Peyer's patch (tissue), 4 donors: ENCODE measurements at regions not wholly inside any gene's neighbourhood (a gene's known extent, or its start where the extent isn't known, plus 50 kb on each side); places are given as distances from the start of the nearest gene placed in this dataset.

Source experiments
- DNase-seq, 3 donors: peaks; one replicate each; pipeline ENCODE4 v3.0.0-alpha.2; 2017 to 2019
- H3K27ac ChIP-seq, 4 donors: fragments of 200-600 bp; sonication (generic); one replicate each; pipeline ENCODE4 v1.5.1; 2016 to 2019
- H3K27me3 ChIP-seq, 2 donors: fragments of 200-600 bp; sonication (generic); one replicate each; pipeline ENCODE4 v1.5.1; 2019
- H3K36me3 ChIP-seq, 3 donors: fragments of 200-600 bp; sonication (generic); one replicate each; pipeline ENCODE4 v1.5.1; 2016 to 2019
- H3K4me1 ChIP-seq, 4 donors: fragments of 200-600 bp; sonication (generic); one replicate each; pipeline ENCODE4 v1.5.1; 2016 to 2019
- H3K4me3 ChIP-seq, 4 donors: fragments of 200-600 bp; sonication (generic); 1 replicate in 3 of 4; 2 replicates in 1 of 4; pipeline ENCODE4 v1.5.1; 2016 to 2019; ENCODE audit warnings: mild to moderate bottlenecking in 1 of 4
- H3K9me3 ChIP-seq, 4 donors: fragments of 200-600 bp; sonication (generic); one replicate each; pipeline ENCODE4 v1.5.1; 2016 to 2019; ENCODE audit warnings: mild to moderate bottlenecking in 1 of 4
- CTCF ChIP-seq, 6 experiments: fragments of 450-650 bp in 4 of 6; fragments of 200-600 bp in 2 of 6; sonication (generic) in 1 of 6; IDR thresholded peaks; one replicate each; pipeline ENCODE4 v1.5.1; 2017 to 2019; ENCODE audit warnings: antibody characterized with exemption in 6 of 6, mild to moderate bottlenecking in 3 of 6, moderate library complexity in 1 of 6
- POLR2A ChIP-seq, 2 donors: fragments of 450-650 bp; IDR thresholded peaks; one replicate each; pipeline ENCODE4 v1.5.1; 2017; ENCODE audit warnings: antibody characterized with exemption in 2 of 2, mild to moderate bottlenecking in 2 of 2, moderate library complexity in 2 of 2

- no peak overlapping the region for H3K27ac ChIP-seq
- H3K36me3 ChIP-seq, result no peaks in the 10 kb centered on the region
- H3K9me3 ChIP-seq, result no peaks in the 10 kb centered on the region
- no peaks in the 10 kb centered on the region for H3K27me3 ChIP-seq
- H3K4me3 ChIP-seq, result no peak overlapping the region
- no peaks in the 10 kb centered on the region for H3K4me1 ChIP-seq
- TF ChIP-seq CTCF (IDR thresholded peaks at IDR 0.05), result no peak
- TF ChIP-seq POLR2A (IDR thresholded peaks at IDR 0.05), result no peak
- no peak for DNase-seq
Measured at GRCh38 chr4:159483110-159483781, 380.4 kb downstream of the RAPGEF2 start.

DNA sequence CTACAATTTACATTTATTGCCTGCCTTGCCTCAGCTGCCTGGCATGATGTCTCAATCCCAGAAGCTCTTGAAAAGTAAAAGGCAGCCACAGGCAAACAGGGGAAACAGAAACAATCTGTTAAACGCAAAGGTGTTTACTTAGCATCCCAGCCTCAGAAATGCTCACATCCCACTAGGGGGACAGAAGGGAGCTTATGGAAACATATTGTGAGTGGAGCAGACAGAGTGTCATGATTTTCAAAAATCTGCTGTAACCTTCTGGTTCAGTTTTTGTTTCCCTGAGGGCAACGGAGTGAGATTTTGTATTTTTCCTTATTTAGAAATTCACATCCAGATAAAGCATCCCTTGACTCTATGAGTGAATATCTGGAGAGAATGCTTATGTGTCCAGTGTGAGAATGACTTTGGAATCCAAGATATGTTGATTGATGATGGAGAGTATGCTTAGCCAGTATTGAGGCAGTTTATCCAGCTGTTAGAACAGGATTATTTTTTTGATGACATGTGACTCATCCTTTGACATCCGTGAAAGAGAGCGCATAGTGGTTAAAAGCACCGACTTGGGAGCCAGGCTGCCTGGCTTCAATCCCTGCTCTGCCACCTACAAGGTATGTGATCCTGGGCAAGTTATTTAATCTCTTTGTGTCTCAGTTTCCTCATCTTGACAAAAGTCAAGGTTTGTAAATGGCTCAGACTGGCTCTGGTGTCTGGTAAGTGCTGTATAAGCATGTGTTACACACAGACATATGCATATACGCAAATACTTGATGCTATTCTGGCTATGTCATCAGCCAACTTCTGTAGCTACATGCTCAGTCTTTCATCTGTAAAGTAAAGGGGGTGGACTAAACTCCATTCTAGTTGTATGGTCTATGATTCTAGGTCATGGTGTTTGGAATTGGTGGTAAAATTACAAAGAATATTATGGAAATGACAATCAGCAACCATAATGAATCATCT, 381.2 kb downstream of the RAPGEF2 start:
- H3K4me1 ChIP-seq, result no peaks in the 10 kb centered on the region
- no peaks in the 10 kb centered on the region for H3K9me3 ChIP-seq
- H3K27me3 ChIP-seq, result no peaks in the 10 kb centered on the region
- H3K4me3 ChIP-seq, result no peak overlapping the region
- H3K36me3 ChIP-seq, result no peaks in the 10 kb centered on the region
- DNase-seq, result no peak
- no peak overlapping the region for H3K27ac ChIP-seq
- TF ChIP-seq POLR2A (IDR thresholded peaks at IDR 0.05), result no peak
- no peak for TF ChIP-seq CTCF (IDR thresholded peaks at IDR 0.05)

DNA sequence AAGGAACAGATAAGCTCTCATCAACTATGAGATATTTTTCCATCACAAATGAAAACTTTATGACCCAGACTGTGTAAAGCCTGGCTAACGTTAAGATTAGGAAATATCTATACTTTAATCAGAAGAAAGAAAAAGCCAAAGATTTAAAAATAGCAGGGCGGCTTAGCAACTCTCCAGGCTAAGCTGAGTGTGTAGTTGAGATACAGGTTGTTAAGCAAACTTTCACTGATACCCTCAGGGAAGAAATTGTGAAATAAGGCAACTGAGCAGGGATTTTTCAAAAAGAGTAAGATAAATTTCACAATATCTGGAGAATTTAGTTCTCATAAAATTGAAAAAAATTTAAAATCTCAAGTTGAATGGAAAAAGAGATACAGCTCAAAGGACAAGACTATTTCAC, 382.0 kb downstream of the RAPGEF2 start:
- Histone ChIP-seq H3K4me1 (no peaks in the 10 kb centered on the region), H3K4me3 (no peak overlapping the region), H3K9me3 (no peaks in the 10 kb centered on the region), H3K27me3 (no peaks in the 10 kb centered on the region), H3K27ac (no peak overlapping the region), H3K36me3 (no peaks in the 10 kb centered on the region)
- no peak for DNase-seq
- TF ChIP-seq POLR2A (IDR thresholded peaks at IDR 0.05) (no peak), CTCF (IDR thresholded peaks at IDR 0.05) (no peak)

- H3K9me3 ChIP-seq, result no peaks in the 10 kb centered on the region
- H3K4me1 ChIP-seq, result no peaks in the 10 kb centered on the region
Measured at GRCh38 chr4:159487284-159487747, 384.4 kb downstream of the RAPGEF2 start.

DNA sequence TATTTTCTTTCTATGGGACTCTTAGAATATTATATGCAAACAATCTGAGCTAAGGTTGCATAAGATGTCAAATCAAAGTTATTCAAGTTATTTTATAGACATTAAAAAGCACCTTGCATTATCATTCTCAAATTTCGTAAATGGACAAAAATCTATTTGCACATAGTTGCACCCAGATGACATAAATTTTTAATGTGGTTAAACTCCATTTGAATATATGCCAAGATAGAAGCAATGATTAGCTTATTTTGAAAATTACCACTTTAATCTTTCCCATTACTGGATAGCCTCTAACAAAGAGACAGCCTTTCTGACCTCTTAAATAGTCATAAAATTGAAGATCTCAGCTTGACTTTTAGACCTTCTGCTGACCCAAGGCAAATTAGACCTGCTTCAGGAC, 386.8 kb downstream of the RAPGEF2 start:
- H3K4me1 ChIP-seq, result no peaks in the 10 kb centered on the region
- DNase-seq, result no peak
- no peak overlapping the region for H3K4me3 ChIP-seq
- H3K27ac ChIP-seq, result no peak overlapping the region
- no peak for TF ChIP-seq CTCF (IDR thresholded peaks at IDR 0.05)
- TF ChIP-seq POLR2A (IDR thresholded peaks at IDR 0.05), result no peak
- H3K36me3 ChIP-seq, result no peaks in the 10 kb centered on the region
- no peaks in the 10 kb centered on the region for H3K9me3 ChIP-seq
- H3K27me3 ChIP-seq, result no peaks in the 10 kb centered on the region

More at GRCh38 chr4:159487284-159487747, 384.4 kb downstream of the RAPGEF2 start:
- no peaks in the 10 kb centered on the region for H3K27me3 ChIP-seq
- TF ChIP-seq POLR2A (IDR thresholded peaks at IDR 0.05), result no peak
- peak in 5 of 6 experiments; percentile 26 to 77 (median 66) for TF ChIP-seq CTCF (IDR thresholded peaks at IDR 0.05)
- DNase-seq, result peak in 1 of 3 donors; percentile 51
- no peaks in the 10 kb centered on the region for H3K36me3 ChIP-seq
- H3K4me3 ChIP-seq, result no peak overlapping the region
- H3K27ac ChIP-seq, result no peak overlapping the region
